ENCODE measurements at regions not wholly inside any gene's neighbourhood (a gene's known extent, or its start where the extent isn't known, plus 50 kb on each side); places are given as distances from the start of the nearest gene placed in this dataset.

- Histone ChIP-seq H3K36me3 (replicated peaks; ENCODE audit: insufficient read depth, low read length) (no peaks in the 10 kb centered on the region), H2AFZ (ENCODE audit: low read length) (no peak overlapping the region), H3K9me2 (replicated peaks; ENCODE audit: insufficient read depth, low read length) (no peaks in the 10 kb centered on the region), H3K4me2 (ENCODE audit: low read depth, low read length) (no peak overlapping the region), H3K79me2 (ENCODE audit: low read length) (no peaks in the 10 kb centered on the region), H4K20me1 (ENCODE audit: insufficient read depth, low read length) (no peaks in the 10 kb centered on the region), H3K27me3 (replicated peaks; ENCODE audit: insufficient read depth, low read length) (no peaks in the 10 kb centered on the region), H3K9ac (ENCODE audit: low read length) (no peak overlapping the region), H3K27ac (ENCODE audit: low read length) (no peak overlapping the region), H3K9me3 (replicated peaks; ENCODE audit: insufficient read depth, low read length) (no peaks in the 10 kb centered on the region), H3K4me1 (ENCODE audit: low read length) (no peaks in the 10 kb centered on the region), H3K4me3 (ENCODE audit: low read length) (no peak overlapping the region), H3F3A (ENCODE audit: insufficient read depth, low read length) (no peaks in the 10 kb centered on the region)
- no peak for DNase-seq
- TF ChIP-seq CTCF (IDR thresholded peaks at IDR 0.05; ENCODE audit: low read length), result no peak
- no peak for TF ChIP-seq EZH2 (optimal IDR thresholded peaks at IDR 0.05; ENCODE audit: low read depth, low read length)
- no peak for TF ChIP-seq EZH2phosphoT487 (IDR thresholded peaks at IDR 0.05; ENCODE audit: low read length)
These were observed 58.6 kb upstream of the TMEM17 start for GRCh38 chr2:62564380-62565137.

- no peak overlapping the region for H3K27ac ChIP-seq (ENCODE audit: low read length)
- H2AFZ ChIP-seq (ENCODE audit: low read length), result no peak overlapping the region
- H3K36me3 ChIP-seq (replicated peaks; ENCODE audit: insufficient read depth, low read length), result no peaks in the 10 kb centered on the region
- no peaks in the 10 kb centered on the region for H3K9me2 ChIP-seq (replicated peaks; ENCODE audit: insufficient read depth, low read length)
- no peak overlapping the region for H3K9ac ChIP-seq (ENCODE audit: low read length)
- H4K20me1 ChIP-seq (ENCODE audit: insufficient read depth, low read length), result no peaks in the 10 kb centered on the region
- DNase-seq, result no peak
- H3F3A ChIP-seq (ENCODE audit: insufficient read depth, low read length), result no peaks in the 10 kb centered on the region
- H3K27me3 ChIP-seq (replicated peaks; ENCODE audit: insufficient read depth, low read length), result no peaks in the 10 kb centered on the region
- H3K4me2 ChIP-seq (ENCODE audit: low read depth, low read length), result no peak overlapping the region
- H3K9me3 ChIP-seq (replicated peaks; ENCODE audit: insufficient read depth, low read length), result no peaks in the 10 kb centered on the region
- H3K4me1 ChIP-seq (ENCODE audit: low read length), result no peaks in the 10 kb centered on the region
- TF ChIP-seq CTCF (IDR thresholded peaks at IDR 0.05; ENCODE audit: low read length) (no peak), EZH2 (optimal IDR thresholded peaks at IDR 0.05; ENCODE audit: low read depth, low read length) (no peak), EZH2phosphoT487 (IDR thresholded peaks at IDR 0.05; ENCODE audit: low read length) (no peak)
- no peaks in the 10 kb centered on the region for H3K79me2 ChIP-seq (ENCODE audit: low read length)
- no peak overlapping the region for H3K4me3 ChIP-seq (ENCODE audit: low read length)
These were observed 55.6 kb upstream of the TMEM17 start for GRCh38 chr2:62561586-62561985.

- H3K27me3 ChIP-seq (replicated peaks; ENCODE audit: insufficient read depth, low read length), result no peaks in the 10 kb centered on the region
- H3K4me2 ChIP-seq (ENCODE audit: low read depth, low read length), result no peak overlapping the region
- H3F3A ChIP-seq (ENCODE audit: insufficient read depth, low read length), result no peaks in the 10 kb centered on the region
- no peaks in the 10 kb centered on the region for H4K20me1 ChIP-seq (ENCODE audit: insufficient read depth, low read length)
- no peaks in the 10 kb centered on the region for H3K9me2 ChIP-seq (replicated peaks; ENCODE audit: insufficient read depth, low read length)
- no peak for TF ChIP-seq EZH2 (optimal IDR thresholded peaks at IDR 0.05; ENCODE audit: low read depth, low read length)
- TF ChIP-seq CTCF (IDR thresholded peaks at IDR 0.05; ENCODE audit: low read length), result no peak
- no peak for TF ChIP-seq EZH2phosphoT487 (IDR thresholded peaks at IDR 0.05; ENCODE audit: low read length)
- H3K9me3 ChIP-seq (replicated peaks; ENCODE audit: insufficient read depth, low read length), result no peaks in the 10 kb centered on the region
- H3K79me2 ChIP-seq (ENCODE audit: low read length), result no peaks in the 10 kb centered on the region
- no peak overlapping the region for H3K9ac ChIP-seq (ENCODE audit: low read length)
- no peaks in the 10 kb centered on the region for H3K36me3 ChIP-seq (replicated peaks; ENCODE audit: insufficient read depth, low read length)
- H3K4me1 ChIP-seq (ENCODE audit: low read length), result no peaks in the 10 kb centered on the region
- DNase-seq, result no peak
- H3K27ac ChIP-seq (ENCODE audit: low read length), result no peak overlapping the region
- no peak overlapping the region for H2AFZ ChIP-seq (ENCODE audit: low read length)
- no peak overlapping the region for H3K4me3 ChIP-seq (ENCODE audit: low read length)
These were observed 53.6 kb upstream of the TMEM17 start for GRCh38 chr2:62559582-62559981.

Measured in MM.1S (cell line).